HCT116 (cell line): ENCODE measurements at regions not wholly inside any gene's neighbourhood (a gene's known extent, or its start where the extent isn't known, plus 50 kb on each side); places are given as distances from the start of the nearest gene placed in this dataset.

Experiments used
- ATAC-seq: fragments of 200-7000 bp; cut with Tn5 transposase; 2 replicates; pipeline ENCODE4 v1.9.1; 2020; ENCODE audit warnings: mild to moderate bottlenecking, moderate library complexity
- BruUV-seq: library from RNA; stranded (reverse); fragments of 400-500 nt; replicated peaks from 2 replicates; lab custom pipeline; 2021; lab: Mats Ljungman, UMichigan
- CTCF ChIA-PET: fragments of 300-600 bp; sonication (Branson Sonifier 250); formaldehyde crosslinking; loops from one replicate; lab custom pipeline; 2021; ENCODE audit warnings: antibody characterized with exemption; lab: Charles Lee
- POLR2A ChIA-PET: fragments of 300-600, 350-600 bp; sonication (Branson Sonifier 250); formaldehyde crosslinking; loops from one replicate; lab custom pipeline; 2021; ENCODE audit warnings: antibody characterized with exemption; lab: Charles Lee
- RAD21 ChIA-PET, 2 experiments: fragments of 300-600 bp; sonication (Branson Sonifier 250); formaldehyde crosslinking; loops; one replicate each; lab custom pipeline; 2023; ENCODE audit warnings: low total read pairs in 2 of 2; ENCODE audit not compliant: uncharacterized antibody in 2 of 2, unreplicated experiment in 2 of 2, low non-redundant PET in 1 of 2; lab: Charles Lee
- DNase-seq: peaks from one replicate; pipeline ENCODE4 v3.0.0-alpha.2; 2010; ENCODE audit warnings: low read depth, low spot score
- H2AFZ ChIP-seq: fragments of 200-600 bp; shearing (Covaris generic), sonication (generic); 2 replicates; pipeline ENCODE4 v1.6.1; 2017; ENCODE audit warnings: low read depth, mixed run types, mixed read lengths, antibody characterized with exemption, low read length; ENCODE audit not compliant: poor library complexity, severe bottlenecking
- H3K27ac ChIP-seq: 2 replicates; pipeline ENCODE4 v1.5.1; 2012; ENCODE audit warnings: low read depth, low read length
- H3K27me3 ChIP-seq: fragments of 200-600 bp; sonication (generic); 2 replicates; pipeline ENCODE4 v1.6.1; 2016; ENCODE audit warnings: mixed run types, low read length, mixed read lengths; ENCODE audit not compliant: insufficient read depth
- H3K36me3 ChIP-seq, 2 experiments: fragments of 200-500 bp in 1 of 2; fragments of 200-600 bp in 1 of 2; sonication (Bioruptor generic) in 1 of 2; sonication (generic) in 1 of 2; 2 replicates each; pipeline versions ENCODE4 v1.5.1 to v1.6.1; 2014 to 2016; ENCODE audit warnings: low read length in 2 of 2, inconsistent platforms in 1 of 2, mixed read lengths in 1 of 2, mixed run types in 1 of 2; ENCODE audit not compliant: insufficient read depth in 2 of 2, control insufficient read depth in 1 of 2
- H3K4me1 ChIP-seq, 2 experiments: fragments of 200-600 bp in 1 of 2; sonication (generic) in 1 of 2; 2 replicates each; pipeline versions ENCODE4 v1.5.1 to v1.6.1; 2012 to 2017; ENCODE audit warnings: low read length in 2 of 2, inconsistent platforms in 1 of 2, mild to moderate bottlenecking in 1 of 2, mixed read lengths in 1 of 2, mixed run types in 1 of 2, moderate library complexity in 1 of 2; ENCODE audit not compliant: insufficient read depth in 2 of 2, control insufficient read depth in 1 of 2
- H3K4me2 ChIP-seq: fragments of 200-600 bp; sonication (generic); 2 replicates; pipeline ENCODE4 v1.6.1; 2017; ENCODE audit warnings: mixed run types, low read length, mixed read lengths
- H3K4me3 ChIP-seq, 2 experiments: fragments of 200-600 bp in 1 of 2; sonication (generic) in 1 of 2; replicated peaks in 1 of 2; 2 replicates each; pipeline ENCODE4 v1.5.1; 2011 to 2016; ENCODE audit warnings: low read length in 2 of 2, control low read depth in 1 of 2, low read depth in 1 of 2, mild to moderate bottlenecking in 1 of 2, mixed read lengths in 1 of 2, mixed run types in 1 of 2
- H3K79me2 ChIP-seq: fragments of 200-600 bp; sonication (generic); 2 replicates; pipeline ENCODE4 v1.6.1; 2017; ENCODE audit warnings: mild to moderate bottlenecking, mixed run types, low read length, moderate library complexity, mixed read lengths; ENCODE audit not compliant: insufficient read depth
- H3K9ac ChIP-seq: fragments of 200-600 bp; sonication (generic); 2 replicates; pipeline ENCODE4 v1.6.1; 2016; ENCODE audit warnings: low read length, mixed read lengths
- H3K9me2 ChIP-seq: fragments of 200-600 bp; sonication (generic), shearing (Covaris generic); 2 replicates; pipeline ENCODE4 v1.6.1; 2017; ENCODE audit warnings: mixed run types, mild to moderate bottlenecking, moderate library complexity; ENCODE audit not compliant: insufficient read depth
- H3K9me3 ChIP-seq, 2 experiments: fragments of 200-500 bp in 1 of 2; fragments of 200-600 bp in 1 of 2; sonication (Bioruptor generic) in 1 of 2; sonication (generic) in 1 of 2; 2 replicates each; pipeline ENCODE4 v1.6.1; 2014 to 2017; ENCODE audit warnings: low read length in 2 of 2, mixed read lengths in 2 of 2, inconsistent platforms in 1 of 2, low read depth in 1 of 2, mild to moderate bottlenecking in 1 of 2, mixed run types in 1 of 2, moderate library complexity in 1 of 2; ENCODE audit not compliant: control insufficient read depth in 1 of 2, insufficient read depth in 1 of 2
- H4K20me1 ChIP-seq: fragments of 200-600 bp; sonication (generic), shearing (Covaris generic); 2 replicates; pipeline ENCODE4 v1.6.1; 2017; ENCODE audit warnings: mixed run types, mild to moderate bottlenecking, moderate library complexity; ENCODE audit not compliant: insufficient read depth
- ATF3 ChIP-seq: IDR thresholded peaks from 2 replicates; pipeline ENCODE4 v1.6.1; 2012
- CEBPB ChIP-seq: IDR thresholded peaks from 2 replicates; pipeline ENCODE4 v1.6.1; 2012; ENCODE audit warnings: low read depth
- EGR1 ChIP-seq: IDR thresholded peaks from 2 replicates; pipeline ENCODE4 v1.6.1; 2012; ENCODE audit warnings: low read depth
- ELF1 ChIP-seq: IDR thresholded peaks from 2 replicates; pipeline ENCODE4 v1.6.1; 2012; ENCODE audit warnings: low read depth, borderline replicate concordance
- EZH2 ChIP-seq: fragments of 200-600 bp; sonication (generic); IDR thresholded peaks from 2 replicates; pipeline ENCODE4 v1.6.1; 2017; ENCODE audit warnings: antibody characterized with exemption, mixed run types
- EZH2phosphoT487 ChIP-seq: fragments of 200-600 bp; IDR thresholded peaks from 2 replicates; pipeline ENCODE4 v1.6.1; 2018; ENCODE audit warnings: antibody characterized with exemption, borderline replicate concordance
- MAX ChIP-seq: IDR thresholded peaks from 2 replicates; pipeline ENCODE4 v1.6.1; 2012
- POLR2AphosphoS5 ChIP-seq: IDR thresholded peaks from 2 replicates; pipeline ENCODE4 v1.6.1; 2011; ENCODE audit warnings: mild to moderate bottlenecking, low read depth, low read length, moderate library complexity
- RAD21 ChIP-seq: IDR thresholded peaks from 2 replicates; pipeline ENCODE4 v1.6.1; 2012; ENCODE audit warnings: low read depth, mild to moderate bottlenecking
- SIN3A ChIP-seq: IDR thresholded peaks from 2 replicates; pipeline ENCODE4 v1.6.1; 2012; ENCODE audit warnings: low read depth
- SRF ChIP-seq: IDR thresholded peaks from 2 replicates; pipeline ENCODE4 v1.6.1; 2012; ENCODE audit warnings: low read depth
- TCF7L2 ChIP-seq: IDR thresholded peaks from 2 replicates; pipeline ENCODE4 v1.7.0; 2011; ENCODE audit warnings: borderline replicate concordance, inconsistent platforms; ENCODE audit not compliant: insufficient read depth, insufficient read length; ENCODE audit errors: extremely low read depth
- YY1 ChIP-seq: IDR thresholded peaks from 2 replicates; pipeline ENCODE4 v1.6.1; 2011; ENCODE audit warnings: low read length, low read depth, moderate library complexity, mild to moderate bottlenecking; ENCODE audit not compliant: insufficient replicate concordance; ENCODE audit errors: extremely low read depth
- ZBTB33 ChIP-seq: IDR thresholded peaks from 2 replicates; pipeline ENCODE4 v1.6.1; 2011; ENCODE audit warnings: mild to moderate bottlenecking, low read length, moderate library complexity; ENCODE audit not compliant: insufficient replicate concordance; ENCODE audit errors: extremely low read depth
- ZNF274 ChIP-seq: fragments of 200-500 bp; sonication (Bioruptor generic); IDR thresholded peaks from 2 replicates; pipeline ENCODE4 v1.6.1; 2014; ENCODE audit warnings: mild to moderate bottlenecking, low read depth, low read length, inconsistent platforms
- intact Hi-C: fragments of 100-400 bp; cut with micrococcal nuclease; formaldehyde crosslinking; loops from 2 replicates; pipeline ENCODE4 v1.10.0; 2022

GRCh38 chr12:85695097-85695715 is 141.0 kb downstream of the RASSF9 start:
- H2AFZ ChIP-seq: no peak overlapping the region
- RAD21 ChIA-PET: no interaction called here
- no peak overlapping the region for H3K4me3 ChIP-seq
- TF ChIP-seq RAD21 (no peak), ZNF274 (no peak), POLR2AphosphoS5 (no peak), ATF3 (no peak), YY1 (no peak), TCF7L2 (no peak), EGR1 (no peak), EZH2phosphoT487 (no peak), CEBPB (no peak), SIN3A (no peak), EZH2 (no peak), MAX (no peak), SRF (no peak), ZBTB33 (no peak), ELF1 (no peak)
- H3K9me3 ChIP-seq: no peaks in the 10 kb centered on the region
- H3K4me2 ChIP-seq: no peak overlapping the region
- POLR2A ChIA-PET: no interaction called here
- H3K9ac ChIP-seq: no peak overlapping the region
- CTCF ChIA-PET: no interaction called here
- no peaks in the 10 kb centered on the region for H3K9me2 ChIP-seq
- ATAC-seq (no peak), DNase-seq (no peak)
- no peaks in the 10 kb centered on the region for H3K4me1 ChIP-seq
- H3K79me2 ChIP-seq: no peaks in the 10 kb centered on the region
- H3K36me3 ChIP-seq: no peaks in the 10 kb centered on the region
- no peaks in the 10 kb centered on the region for H3K27me3 ChIP-seq
- no peak overlapping the region for H3K27ac ChIP-seq
- no TSS peak for BruUV-seq
- intact Hi-C loops: no loop called here
- no peaks in the 10 kb centered on the region for H4K20me1 ChIP-seq
